ENCODE measurements at regions not wholly inside any gene's neighbourhood (a gene's known extent, or its start where the extent isn't known, plus 50 kb on each side); places are given as distances from the start of the nearest gene placed in this dataset.

- H3K27ac ChIP-seq (ENCODE audit: low read depth, low read length) = no peak overlapping the region
- no peaks in the 10 kb centered on the region for H3K36me3 ChIP-seq (ENCODE audit: low read length)
- no peaks in the 10 kb centered on the region for H3K79me2 ChIP-seq (ENCODE audit: insufficient read depth, low read length)
- TF ChIP-seq EZH2phosphoT487 (conservative IDR thresholded peaks at IDR 0.05; ENCODE audit: low read length) (no peak), CTCF (IDR thresholded peaks at IDR 0.05; ENCODE audit: insufficient read depth, low read length, poor library complexity, severe bottlenecking) (no peak)
- H3K4me3 ChIP-seq (ENCODE audit: insufficient read depth, low read length, poor library complexity, severe bottlenecking) = no peak overlapping the region
- H3K27me3 ChIP-seq (ENCODE audit: low read length) = no peaks in the 10 kb centered on the region
- H3K4me2 ChIP-seq (ENCODE audit: low read depth, low read length, poor library complexity, severe bottlenecking) = no peak overlapping the region
- no peaks in the 10 kb centered on the region for H3F3A ChIP-seq (ENCODE audit: insufficient read depth)
- H3K9ac ChIP-seq (ENCODE audit: low read length) = no peak overlapping the region
- no peak overlapping the region for H2AFZ ChIP-seq (ENCODE audit: low read depth, low read length, severe bottlenecking)
- no peaks in the 10 kb centered on the region for H3K9me2 ChIP-seq (replicated peaks; ENCODE audit: insufficient read depth, low read length)
- no peaks in the 10 kb centered on the region for H3K9me3 ChIP-seq (ENCODE audit: insufficient read depth, low read length)
- no peaks in the 10 kb centered on the region for H4K20me1 ChIP-seq (ENCODE audit: low read depth, low read length)
These were observed 495.3 kb upstream of the NMUR2 start for GRCh38 chr5:152900332-152900731.

DNA sequence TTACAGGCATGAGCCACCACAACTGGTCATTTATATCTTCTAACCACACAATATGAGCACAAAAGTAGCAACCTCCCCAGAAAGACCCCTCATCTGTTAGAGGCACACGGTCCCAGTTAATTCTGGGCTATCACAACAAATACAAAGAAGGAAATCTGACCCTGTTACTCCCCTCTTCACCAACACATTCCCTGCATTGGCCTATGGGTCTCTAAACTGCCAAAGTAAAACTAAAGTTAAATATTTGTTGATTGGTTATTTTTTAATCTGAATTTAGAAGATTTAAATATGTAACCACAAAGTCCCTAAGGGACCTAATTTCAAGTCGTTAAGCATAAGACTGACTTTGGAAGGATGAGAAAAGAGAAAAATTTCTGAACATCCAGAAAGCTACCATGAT, 496.7 kb upstream of the NMUR2 start:
- Histone ChIP-seq H3K9ac (ENCODE audit: low read length) (no peak overlapping the region), H3K9me3 (ENCODE audit: insufficient read depth, low read length) (no peaks in the 10 kb centered on the region), H2AFZ (ENCODE audit: low read depth, low read length, severe bottlenecking) (no peak overlapping the region), H3K9me2 (replicated peaks; ENCODE audit: insufficient read depth, low read length) (no peaks in the 10 kb centered on the region), H3K27me3 (ENCODE audit: low read length) (no peaks in the 10 kb centered on the region), H3K27ac (ENCODE audit: low read depth, low read length) (no peak overlapping the region), H3F3A (ENCODE audit: insufficient read depth) (no peaks in the 10 kb centered on the region), H3K4me2 (ENCODE audit: low read depth, low read length, poor library complexity, severe bottlenecking) (no peak overlapping the region), H3K36me3 (ENCODE audit: low read length) (no peaks in the 10 kb centered on the region), H4K20me1 (ENCODE audit: low read depth, low read length) (no peaks in the 10 kb centered on the region), H3K4me3 (ENCODE audit: insufficient read depth, low read length, poor library complexity, severe bottlenecking) (no peak overlapping the region), H3K79me2 (ENCODE audit: insufficient read depth, low read length) (no peaks in the 10 kb centered on the region)
- TF ChIP-seq CTCF (IDR thresholded peaks at IDR 0.05; ENCODE audit: insufficient read depth, low read length, poor library complexity, severe bottlenecking) (no peak), EZH2phosphoT487 (conservative IDR thresholded peaks at IDR 0.05; ENCODE audit: low read length) (no peak)

DNA sequence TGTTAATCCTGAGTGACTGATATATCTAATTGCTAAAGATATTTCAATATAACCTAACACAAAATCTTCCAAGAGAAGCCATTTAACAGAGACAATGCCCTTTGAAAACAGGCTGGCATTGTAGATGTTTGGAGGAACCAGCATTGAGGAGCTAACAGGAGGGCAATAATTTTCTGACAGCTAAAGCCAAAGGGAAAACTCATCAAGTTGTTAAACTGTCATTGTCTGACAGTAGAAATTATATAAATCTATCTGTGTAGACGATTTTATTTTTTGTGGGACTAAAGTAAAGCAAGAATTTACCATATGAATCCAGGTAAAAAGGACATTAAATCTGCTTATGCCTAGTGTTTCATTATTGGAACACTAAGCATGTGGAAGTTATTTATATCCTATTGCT, 500.2 kb upstream of the NMUR2 start:
- no peak overlapping the region for H3K4me2 ChIP-seq (ENCODE audit: low read depth, low read length, poor library complexity, severe bottlenecking)
- no peaks in the 10 kb centered on the region for H3K27me3 ChIP-seq (ENCODE audit: low read length)
- H3K9me2 ChIP-seq (replicated peaks; ENCODE audit: insufficient read depth, low read length) = no peaks in the 10 kb centered on the region
- no peak overlapping the region for H3K9ac ChIP-seq (ENCODE audit: low read length)
- no peak overlapping the region for H3K4me3 ChIP-seq (ENCODE audit: insufficient read depth, low read length, poor library complexity, severe bottlenecking)
- no peaks in the 10 kb centered on the region for H4K20me1 ChIP-seq (ENCODE audit: low read depth, low read length)
- H3F3A ChIP-seq (ENCODE audit: insufficient read depth) = no peaks in the 10 kb centered on the region
- TF ChIP-seq CTCF (IDR thresholded peaks at IDR 0.05; ENCODE audit: insufficient read depth, low read length, poor library complexity, severe bottlenecking) = no peak
- no peak for TF ChIP-seq EZH2phosphoT487 (conservative IDR thresholded peaks at IDR 0.05; ENCODE audit: low read length)
- H3K9me3 ChIP-seq (ENCODE audit: insufficient read depth, low read length) = no peaks in the 10 kb centered on the region
- no peak overlapping the region for H2AFZ ChIP-seq (ENCODE audit: low read depth, low read length, severe bottlenecking)
- H3K27ac ChIP-seq (ENCODE audit: low read depth, low read length) = no peak overlapping the region
- H3K36me3 ChIP-seq (ENCODE audit: low read length) = no peaks in the 10 kb centered on the region
- H3K79me2 ChIP-seq (ENCODE audit: insufficient read depth, low read length) = no peaks in the 10 kb centered on the region

All from SU-DHL-6 (cell line).